Mesenchymal stem cell (in vitro differentiated cells and primary cell): ENCODE measurements at regions not wholly inside any gene's neighbourhood (a gene's known extent, or its start where the extent isn't known, plus 50 kb on each side); places are given as distances from the start of the nearest gene placed in this dataset.

ENCODE experiments used
- DNase-seq: peaks from one replicate; pipeline ENCODE4 v3.0.0-alpha.2; 2013
- H2AFZ ChIP-seq: one replicate; pipeline ENCODE4 v1.6.1; 2013; ENCODE audit warnings: low read depth, mild to moderate bottlenecking, control low read depth, inconsistent platforms, low read length, moderate library complexity
- H2AK5ac ChIP-seq: 2 replicates; pipeline ENCODE4 v1.6.1; 2013; ENCODE audit warnings: low read length, moderate library complexity, mild to moderate bottlenecking, inconsistent platforms; ENCODE audit not compliant: severe bottlenecking
- H2BK120ac ChIP-seq: one replicate; pipeline ENCODE4 v1.6.1; 2013; ENCODE audit warnings: low read depth, mild to moderate bottlenecking, inconsistent platforms, low read length, moderate library complexity
- H2BK12ac ChIP-seq, 2 experiments: one replicate each; pipeline ENCODE4 v1.6.1; 2013; ENCODE audit warnings: inconsistent platforms in 2 of 2, low read length in 2 of 2, mild to moderate bottlenecking in 2 of 2, moderate library complexity in 2 of 2, control low read depth in 1 of 2
- H2BK15ac ChIP-seq: one replicate; pipeline ENCODE4 v1.6.1; 2013; ENCODE audit warnings: mild to moderate bottlenecking, low read depth, inconsistent platforms; ENCODE audit not compliant: poor library complexity, severe bottlenecking
- H2BK5ac ChIP-seq: 2 replicates; pipeline ENCODE4 v1.6.1; 2013; ENCODE audit warnings: low read depth, mild to moderate bottlenecking, low read length, control low read depth, inconsistent platforms; ENCODE audit not compliant: poor library complexity, severe bottlenecking
- H3K14ac ChIP-seq, 2 experiments: one replicate each; pipeline ENCODE4 v1.6.1; 2013; ENCODE audit warnings: inconsistent platforms in 2 of 2, low read length in 2 of 2, control low read depth in 1 of 2, mild to moderate bottlenecking in 1 of 2, moderate library complexity in 1 of 2
- H3K18ac ChIP-seq, 2 experiments: one replicate each; pipeline ENCODE4 v1.6.1; 2013; ENCODE audit warnings: inconsistent platforms in 2 of 2, low read length in 2 of 2, control low read depth in 1 of 2, low read depth in 1 of 2, mild to moderate bottlenecking in 1 of 2
- H3K23ac ChIP-seq, 2 experiments: one replicate each; pipeline ENCODE4 v1.6.1; 2013; ENCODE audit warnings: inconsistent platforms in 2 of 2, low read length in 2 of 2, mild to moderate bottlenecking in 2 of 2, moderate library complexity in 2 of 2, control low read depth in 1 of 2
- H3K27ac ChIP-seq: 2 replicates; pipeline ENCODE4 v1.5.1; 2013; ENCODE audit warnings: mild to moderate bottlenecking, moderate library complexity, low read length, control low read depth, inconsistent platforms; ENCODE audit not compliant: poor library complexity, severe bottlenecking
- H3K27me3 ChIP-seq, 2 experiments: 2 replicates each; pipeline versions ENCODE4 v1.6.1 to v1.7.0; 2013; ENCODE audit warnings: low read length in 2 of 2, mild to moderate bottlenecking in 2 of 2, moderate library complexity in 2 of 2, control low read depth in 1 of 2, inconsistent platforms in 1 of 2; ENCODE audit not compliant: control insufficient read depth in 1 of 2, insufficient read depth in 1 of 2
- H3K36me3 ChIP-seq, 2 experiments: 2 replicates each; pipeline versions ENCODE4 v1.6.1 to v1.7.0; 2013; ENCODE audit warnings: low read length in 2 of 2, control low read depth in 1 of 2, inconsistent platforms in 1 of 2, low read depth in 1 of 2, mild to moderate bottlenecking in 1 of 2; ENCODE audit not compliant: insufficient read depth in 2 of 2, control insufficient read depth in 1 of 2
- H3K4ac ChIP-seq, 2 experiments: one replicate each; pipeline ENCODE4 v1.6.1; 2013; ENCODE audit warnings: inconsistent platforms in 2 of 2, low read length in 2 of 2, mild to moderate bottlenecking in 2 of 2, moderate library complexity in 2 of 2, control low read depth in 1 of 2, low read depth in 1 of 2
- H3K4me1 ChIP-seq: 2 replicates; pipeline ENCODE4 v1.6.1; 2013; ENCODE audit warnings: low read depth, low read length, control low read depth; ENCODE audit not compliant: control insufficient read depth, insufficient read depth
- H3K4me2 ChIP-seq: 2 replicates; pipeline ENCODE4 v1.6.1; 2013; ENCODE audit warnings: low read length, mild to moderate bottlenecking, inconsistent platforms; ENCODE audit not compliant: poor library complexity, severe bottlenecking
- H3K4me3 ChIP-seq, 2 experiments: 2 replicates each; pipeline versions ENCODE4 v1.5.1 to v1.7.0; 2013; ENCODE audit warnings: low read length in 2 of 2, mild to moderate bottlenecking in 2 of 2, control low read depth in 1 of 2, low read depth in 1 of 2; ENCODE audit not compliant: insufficient read depth in 1 of 2
- H3K79me1 ChIP-seq: replicated peaks from 2 replicates; pipeline ENCODE4 v1.6.1; 2013; ENCODE audit warnings: mild to moderate bottlenecking, control low read depth, low read length, inconsistent platforms; ENCODE audit not compliant: poor library complexity, severe bottlenecking
- H3K9ac ChIP-seq: 2 replicates; pipeline ENCODE4 v1.7.0; 2013; ENCODE audit warnings: mild to moderate bottlenecking, low read length, moderate library complexity
- H3K9me3 ChIP-seq: 2 replicates; pipeline ENCODE4 v1.7.0; 2013; ENCODE audit warnings: mild to moderate bottlenecking, low read length; ENCODE audit not compliant: control insufficient read depth
- H4K8ac ChIP-seq: one replicate; pipeline ENCODE4 v1.6.1; 2013; ENCODE audit warnings: inconsistent platforms, mild to moderate bottlenecking, low read length, moderate library complexity
- H4K91ac ChIP-seq: one replicate; pipeline ENCODE4 v1.6.1; 2013; ENCODE audit warnings: mild to moderate bottlenecking, low read length, inconsistent platforms
- WGBS: methylation state at CpG from one replicate; pipeline ENCODE4 v1.1.7; 2013; ENCODE audit warnings: mixed read lengths; 5-methylcytosine and 5-hydroxymethylcytosine counted together

GRCh38 chr5:41629897-41630296 lies 119.5 kb upstream of the PLCXD3 start:
- no peak for DNase-seq
- no peaks in the 10 kb centered on the region for H3K4me1 ChIP-seq
- no peak overlapping the region for H2AK5ac ChIP-seq
- H4K8ac ChIP-seq: no peak overlapping the region
- H4K91ac ChIP-seq: no peak overlapping the region
- H2BK15ac ChIP-seq: no peak overlapping the region
- no peak overlapping the region for H2BK12ac ChIP-seq
- H3K27ac ChIP-seq: no peak overlapping the region
- no peak overlapping the region for H3K4me3 ChIP-seq
- no peak overlapping the region for H2BK5ac ChIP-seq
- H3K9me3 ChIP-seq: no peaks in the 10 kb centered on the region
- H3K9ac ChIP-seq: no peak overlapping the region
- no peak overlapping the region for H2BK120ac ChIP-seq
- no peaks in the 10 kb centered on the region for H3K36me3 ChIP-seq
- no peaks in the 10 kb centered on the region for H3K27me3 ChIP-seq
- H3K4me2 ChIP-seq: no peak overlapping the region
- no peak overlapping the region for H3K18ac ChIP-seq
- no peak overlapping the region for H3K23ac ChIP-seq
- no peaks in the 10 kb centered on the region for H3K79me1 ChIP-seq
- no CpG with 5 or more reads among the region's 1 CpG for WGBS
- no peak overlapping the region for H3K4ac ChIP-seq
- no peak overlapping the region for H2AFZ ChIP-seq
- no peak overlapping the region for H3K14ac ChIP-seq

GRCh38 chr5:41625571-41625970 lies 115.2 kb upstream of the PLCXD3 start:
- H3K27me3 ChIP-seq: no peaks in the 10 kb centered on the region
- H3K14ac ChIP-seq: no peak overlapping the region

DNA sequence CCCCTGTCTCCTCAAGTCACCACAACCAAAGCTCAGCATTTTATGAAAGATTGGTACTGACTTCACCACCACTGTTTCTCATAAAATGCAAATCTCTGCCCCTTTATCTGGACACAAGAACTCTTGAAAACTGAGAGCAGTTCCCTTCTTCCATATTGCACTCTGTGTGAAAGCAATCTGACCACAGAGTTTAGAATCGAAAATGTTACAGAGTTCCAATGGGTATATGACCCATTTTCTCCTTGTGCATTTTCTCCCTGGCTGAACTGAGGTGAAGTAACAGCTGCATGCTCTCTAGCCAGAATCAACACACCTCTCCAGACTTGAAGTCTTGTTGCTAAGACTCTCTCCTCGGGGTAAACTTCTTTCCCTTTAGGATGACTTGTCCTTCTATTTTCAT lies 111.0 kb upstream of the PLCXD3 start:
- Histone ChIP-seq H3K36me3 (no peaks in the 10 kb centered on the region), H4K8ac (no peak overlapping the region), H2BK120ac (no peak overlapping the region), H3K79me1 (no peaks in the 10 kb centered on the region), H2BK5ac (no peak overlapping the region), H2BK12ac (no peak overlapping the region), H2BK15ac (no peak overlapping the region), H3K18ac (no peak overlapping the region), H2AK5ac (no peak overlapping the region), H3K4me1 (no peaks in the 10 kb centered on the region), H3K4me2 (no peak overlapping the region), H2AFZ (no peak overlapping the region), H3K4me3 (no peak overlapping the region), H3K14ac (no peak overlapping the region), H3K9me3 (no peaks in the 10 kb centered on the region), H3K9ac (no peak overlapping the region), H4K91ac (no peak overlapping the region), H3K23ac (no peak overlapping the region), H3K27ac (no peak overlapping the region), H3K4ac (no peak overlapping the region), H3K27me3 (no peaks in the 10 kb centered on the region)
- DNase-seq: no peak
- WGBS: 38% methylated on average over 2 of the region's 2 CpGs

More at GRCh38 chr5:41625571-41625970, 115.2 kb upstream of the PLCXD3 start:
- Histone ChIP-seq H3K23ac (no peak overlapping the region), H4K91ac (no peak overlapping the region), H3K18ac (no peak overlapping the region), H3K4me1 (no peaks in the 10 kb centered on the region), H2AK5ac (no peak overlapping the region), H2BK15ac (no peak overlapping the region), H3K27ac (no peak overlapping the region), H3K9me3 (no peaks in the 10 kb centered on the region), H3K4me3 (no peak overlapping the region), H3K4ac (no peak overlapping the region), H3K4me2 (no peak overlapping the region), H3K9ac (no peak overlapping the region), H3K79me1 (no peaks in the 10 kb centered on the region), H2BK120ac (no peak overlapping the region), H3K36me3 (no peaks in the 10 kb centered on the region), H2BK12ac (no peak overlapping the region), H2BK5ac (no peak overlapping the region), H2AFZ (no peak overlapping the region), H4K8ac (no peak overlapping the region)
- no peak for DNase-seq

- no peaks in the 10 kb centered on the region for H3K79me1 ChIP-seq
- H3K4ac ChIP-seq: no peak overlapping the region
- no peaks in the 10 kb centered on the region for H3K36me3 ChIP-seq
- H2AK5ac ChIP-seq: no peak overlapping the region
- no peak overlapping the region for H2AFZ ChIP-seq
- no peak overlapping the region for H4K8ac ChIP-seq
- H3K23ac ChIP-seq: no peak overlapping the region
- no peak overlapping the region for H4K91ac ChIP-seq
- no peak for DNase-seq
- WGBS: 96% methylated on average over 1 of the region's 2 CpGs
- H2BK5ac ChIP-seq: no peak overlapping the region
- no peak overlapping the region for H2BK120ac ChIP-seq
- H3K18ac ChIP-seq: no peak overlapping the region
- H3K27ac ChIP-seq: no peak overlapping the region
- no peak overlapping the region for H2BK12ac ChIP-seq
- H3K9me3 ChIP-seq: no peaks in the 10 kb centered on the region
- no peak overlapping the region for H3K4me2 ChIP-seq
- no peak overlapping the region for H2BK15ac ChIP-seq
- H3K4me3 ChIP-seq: no peak overlapping the region
- H3K4me1 ChIP-seq: no peaks in the 10 kb centered on the region
- no peaks in the 10 kb centered on the region for H3K27me3 ChIP-seq
- H3K14ac ChIP-seq: no peak overlapping the region
- no peak overlapping the region for H3K9ac ChIP-seq
These were observed 107.6 kb upstream of the PLCXD3 start for GRCh38 chr5:41617843-41618515.
